SK-N-SH (cell line): ENCODE measurements at regions not wholly inside any gene's neighbourhood (a gene's known extent, or its start where the extent isn't known, plus 50 kb on each side); places are given as distances from the start of the nearest gene placed in this dataset.

Experiments
- CTCF ChIA-PET: fragments of 300-600, 350-600 bp; formaldehyde crosslinking; extraction: SDS; loops from one replicate; lab custom pipeline; 2021; lab: Yijun Ruan, JAX
- POLR2A ChIA-PET: fragments of 350-600 bp; sonication (Branson Sonifier 250); formaldehyde crosslinking; extraction: SDS; loops from one replicate; lab custom pipeline; 2020; ENCODE audit warnings: antibody characterized with exemption, inconsistent platforms; lab: Yijun Ruan, JAX
- DNase-seq: peaks from one replicate; pipeline ENCODE4 v3.0.0; 2012
- H2AFZ ChIP-seq: fragments of 200-600 bp; sonication (generic); 2 replicates; pipeline ENCODE4 v1.8.1; 2016; ENCODE audit warnings: antibody characterized with exemption, mild to moderate bottlenecking, low read depth
- H3F3A ChIP-seq: fragments of 200-600 bp; sonication (generic); replicated peaks from 2 replicates; pipeline ENCODE3; 2016; ENCODE audit warnings: antibody characterized with exemption, mild to moderate bottlenecking; ENCODE audit not compliant: insufficient read depth
- H3K27ac ChIP-seq, 2 experiments: fragments of 200-500 bp in 1 of 2; fragments of 200-600 bp in 1 of 2; sonication (Bioruptor generic) in 1 of 2; sonication (generic), shearing (Covaris generic) in 1 of 2; 2 replicates each; pipeline versions ENCODE4 v1.5.1 to v1.6.1; 2014 to 2016; ENCODE audit warnings: low read depth in 2 of 2, inconsistent platforms in 1 of 2, low read length in 1 of 2, mild to moderate bottlenecking in 1 of 2, mixed read lengths in 1 of 2
- H3K27me3 ChIP-seq: fragments of 200-600 bp; sonication (generic), shearing (Covaris generic); 2 replicates; pipeline ENCODE4 v1.6.1; 2016; ENCODE audit warnings: mixed run types; ENCODE audit not compliant: insufficient read depth
- H3K36me3 ChIP-seq, 2 experiments: fragments of 200-500 bp in 1 of 2; fragments of 200-600 bp in 1 of 2; sonication (Bioruptor generic) in 1 of 2; sonication (generic) in 1 of 2; replicated peaks in 1 of 2; 2 replicates each; pipeline versions ENCODE3 to v1.5.1; 2014 to 2016; ENCODE audit warnings: low read length in 1 of 2, mild to moderate bottlenecking in 1 of 2; ENCODE audit not compliant: insufficient read depth in 2 of 2, control insufficient read depth in 1 of 2
- H3K4me1 ChIP-seq, 2 experiments: fragments of 200-500 bp in 1 of 2; fragments of 200-600 bp in 1 of 2; sonication (Bioruptor generic) in 1 of 2; sonication (generic), shearing (Covaris generic) in 1 of 2; 2 replicates each; pipeline versions ENCODE4 v1.5.1 to v1.6.1; 2014 to 2016; ENCODE audit warnings: low read depth in 1 of 2, low read length in 1 of 2, mixed run types in 1 of 2; ENCODE audit not compliant: insufficient read depth in 2 of 2, control insufficient read depth in 1 of 2
- H3K4me2 ChIP-seq: fragments of 200-600 bp; sonication (generic), shearing (Covaris generic); 2 replicates; pipeline ENCODE4 v1.6.1; 2017; ENCODE audit warnings: mixed run types
- H3K4me3 ChIP-seq, 2 experiments: fragments of 200-500 bp in 1 of 2; fragments of 200-600 bp in 1 of 2; sonication (Bioruptor generic) in 1 of 2; sonication (generic), shearing (Covaris generic) in 1 of 2; 2 replicates each; pipeline versions ENCODE4 v1.5.1 to v1.8.1; 2014 to 2016; ENCODE audit warnings: low read depth in 2 of 2, inconsistent platforms in 1 of 2, low read length in 1 of 2, mild to moderate bottlenecking in 1 of 2, mixed read lengths in 1 of 2, moderate library complexity in 1 of 2
- H3K79me2 ChIP-seq: fragments of 200-600 bp; sonication (generic); 2 replicates; pipeline ENCODE4 v1.8.1; 2017; ENCODE audit warnings: mild to moderate bottlenecking; ENCODE audit not compliant: insufficient read depth
- H3K9ac ChIP-seq: fragments of 200-600 bp; sonication (generic); 2 replicates; pipeline ENCODE4 v1.6.1; 2017; ENCODE audit warnings: mixed run types
- H3K9me2 ChIP-seq: fragments of 200-600 bp; sonication (generic); 2 replicates; pipeline ENCODE4 v1.6.1; 2017; ENCODE audit warnings: mixed run types
- H3K9me3 ChIP-seq: fragments of 200-600 bp; sonication (generic); 2 replicates; pipeline ENCODE4 v1.6.1; 2017; ENCODE audit warnings: mixed run types, mild to moderate bottlenecking, moderate library complexity
- H4K20me1 ChIP-seq: fragments of 200-600 bp; sonication (generic); 2 replicates; pipeline ENCODE4 v1.6.1; 2017; ENCODE audit warnings: mild to moderate bottlenecking, mixed run types; ENCODE audit not compliant: insufficient read depth
- ELF1 ChIP-seq: IDR thresholded peaks from 2 replicates; pipeline ENCODE4 v1.4.0; 2012
- EP300 ChIP-seq, 2 experiments: IDR thresholded peaks; 2 replicates each; pipeline versions ENCODE4 v1.4.0 to v1.6.1; 2012; ENCODE audit warnings: borderline replicate concordance in 1 of 2, low read depth in 1 of 2, low read length in 1 of 2
- EZH2phosphoT487 ChIP-seq: fragments of 200-600 bp; sonication (generic); IDR thresholded peaks from 2 replicates; pipeline ENCODE4 v1.6.1; 2017; ENCODE audit warnings: low read depth, mixed run types, mild to moderate bottlenecking, antibody characterized with exemption, moderate library complexity, borderline replicate concordance
- FOXJ3 ChIP-seq: sonication (generic); formaldehyde crosslinking; IDR thresholded peaks from 2 replicates; pipeline ENCODE4 v1.5.1; 2020; ENCODE audit warnings: mild to moderate bottlenecking, missing genetic modification reagents
- MAX ChIP-seq: IDR thresholded peaks from 2 replicates; pipeline ENCODE4 v1.4.0; 2012; ENCODE audit warnings: low read depth
- MEF2A ChIP-seq: IDR thresholded peaks from 2 replicates; pipeline ENCODE4 v1.4.0; 2012; ENCODE audit warnings: low read depth, borderline replicate concordance
- MXI1 ChIP-seq: IDR thresholded peaks from 2 replicates; pipeline ENCODE4 v1.6.1; 2012; ENCODE audit warnings: mild to moderate bottlenecking, low read depth, low read length, improper control_type of control experiment
- POLR2AphosphoS5 ChIP-seq: IDR thresholded peaks from 2 replicates; pipeline ENCODE4 v1.6.1; 2012; ENCODE audit warnings: low read depth, low read length
- RAD21 ChIP-seq: IDR thresholded peaks from 2 replicates; pipeline ENCODE4 v1.6.1; 2012; ENCODE audit warnings: mild to moderate bottlenecking, low read length
- RCOR1 ChIP-seq: fragments of 150-350 bp; IDR thresholded peaks from 2 replicates; pipeline ENCODE4 v1.6.1; 2017; ENCODE audit warnings: antibody characterized with exemption, low read length
- RXRA ChIP-seq: IDR thresholded peaks from 2 replicates; pipeline ENCODE4 v1.4.0; 2012; ENCODE audit warnings: low read depth, mild to moderate bottlenecking, borderline replicate concordance
- SMC3 ChIP-seq: IDR thresholded peaks from 2 replicates; pipeline ENCODE4 v1.6.1; 2012; ENCODE audit warnings: low read depth, low read length, improper control_type of control experiment
- TAF1 ChIP-seq: IDR thresholded peaks from 2 replicates; pipeline ENCODE4 v1.6.1; 2012; ENCODE audit warnings: low read depth, mild to moderate bottlenecking, low read length, moderate library complexity, borderline replicate concordance
- YY1 ChIP-seq: IDR thresholded peaks from 2 replicates; pipeline ENCODE4 v1.4.0; 2012; ENCODE audit warnings: low read depth, mild to moderate bottlenecking
- ZBTB33 ChIP-seq: IDR thresholded peaks from 2 replicates; pipeline ENCODE4 v1.4.0; 2012; ENCODE audit warnings: low read depth, borderline replicate concordance
- WGBS: methylation state at CpG from one replicate; pipeline ENCODE4 v1.1.6; 2017; ENCODE audit warnings: low lambda C conversion rate; 5-methylcytosine and 5-hydroxymethylcytosine counted together
- TF ChIP-seq, protein P1 (sequence below): IDR thresholded peaks from 2 replicates; pipeline ENCODE4 v1.6.1; 2012; ENCODE audit warnings: mild to moderate bottlenecking, low read depth, low read length, moderate library complexity
- TF ChIP-seq, protein P2 (sequence below): fragments of 200-600 bp; sonication (generic); IDR thresholded peaks from 2 replicates; pipeline ENCODE4 v1.6.1; 2017; ENCODE audit warnings: antibody characterized with exemption, mild to moderate bottlenecking, moderate library complexity

GRCh38 chr21:31448496-31448895, 104.4 kb upstream of the TIAM1 start (continued):
- TF ChIP-seq, protein P1, sequence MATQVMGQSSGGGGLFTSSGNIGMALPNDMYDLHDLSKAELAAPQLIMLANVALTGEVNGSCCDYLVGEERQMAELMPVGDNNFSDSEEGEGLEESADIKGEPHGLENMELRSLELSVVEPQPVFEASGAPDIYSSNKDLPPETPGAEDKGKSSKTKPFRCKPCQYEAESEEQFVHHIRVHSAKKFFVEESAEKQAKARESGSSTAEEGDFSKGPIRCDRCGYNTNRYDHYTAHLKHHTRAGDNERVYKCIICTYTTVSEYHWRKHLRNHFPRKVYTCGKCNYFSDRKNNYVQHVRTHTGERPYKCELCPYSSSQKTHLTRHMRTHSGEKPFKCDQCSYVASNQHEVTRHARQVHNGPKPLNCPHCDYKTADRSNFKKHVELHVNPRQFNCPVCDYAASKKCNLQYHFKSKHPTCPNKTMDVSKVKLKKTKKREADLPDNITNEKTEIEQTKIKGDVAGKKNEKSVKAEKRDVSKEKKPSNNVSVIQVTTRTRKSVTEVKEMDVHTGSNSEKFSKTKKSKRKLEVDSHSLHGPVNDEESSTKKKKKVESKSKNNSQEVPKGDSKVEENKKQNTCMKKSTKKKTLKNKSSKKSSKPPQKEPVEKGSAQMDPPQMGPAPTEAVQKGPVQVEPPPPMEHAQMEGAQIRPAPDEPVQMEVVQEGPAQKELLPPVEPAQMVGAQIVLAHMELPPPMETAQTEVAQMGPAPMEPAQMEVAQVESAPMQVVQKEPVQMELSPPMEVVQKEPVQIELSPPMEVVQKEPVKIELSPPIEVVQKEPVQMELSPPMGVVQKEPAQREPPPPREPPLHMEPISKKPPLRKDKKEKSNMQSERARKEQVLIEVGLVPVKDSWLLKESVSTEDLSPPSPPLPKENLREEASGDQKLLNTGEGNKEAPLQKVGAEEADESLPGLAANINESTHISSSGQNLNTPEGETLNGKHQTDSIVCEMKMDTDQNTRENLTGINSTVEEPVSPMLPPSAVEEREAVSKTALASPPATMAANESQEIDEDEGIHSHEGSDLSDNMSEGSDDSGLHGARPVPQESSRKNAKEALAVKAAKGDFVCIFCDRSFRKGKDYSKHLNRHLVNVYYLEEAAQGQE = no peak
- TF ChIP-seq RAD21 (no peak), MEF2A (no peak), EZH2phosphoT487 (no peak), ZBTB33 (no peak), POLR2AphosphoS5 (no peak)

DNA sequence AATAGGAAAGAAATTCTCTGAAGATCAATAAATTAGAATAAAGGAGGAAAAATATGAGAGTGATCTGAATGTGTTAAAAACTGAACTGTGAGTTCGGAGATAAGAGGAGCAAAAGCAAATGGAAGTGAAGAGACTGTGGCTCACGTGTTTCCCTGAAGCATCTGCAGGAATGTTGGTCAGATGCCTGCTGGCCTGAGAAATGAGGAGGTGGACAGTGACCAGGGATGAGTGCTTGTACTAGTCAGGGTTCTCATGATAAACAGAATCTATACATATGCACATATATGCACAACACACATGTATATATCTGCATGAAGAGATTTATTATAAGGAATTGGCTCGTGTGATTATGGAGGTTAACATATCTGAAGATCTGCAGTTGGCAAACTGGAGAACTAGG, 103.4 kb upstream of the TIAM1 start:
- H3K4me2 ChIP-seq = no peak overlapping the region
- H3K36me3 ChIP-seq = no peaks in the 10 kb centered on the region
- ChIA-PET CTCF (no interaction called here), POLR2A (no interaction called here)
- H2AFZ ChIP-seq = no peak overlapping the region
- no peaks in the 10 kb centered on the region for H3K9me2 ChIP-seq
- no peak overlapping the region for H3K9ac ChIP-seq
- H4K20me1 ChIP-seq = no peaks in the 10 kb centered on the region
- TF ChIP-seq EP300 (IDR thresholded peaks at IDR 0.05; ENCODE audit: borderline replicate concordance in 1 of 2, low read depth in 1 of 2, low read length in 1 of 2) (no peak), EZH2phosphoT487 (no peak), MAX (no peak), MXI1 (no peak), YY1 (no peak), MEF2A (no peak), ELF1 (no peak), RXRA (no peak), FOXJ3 (CRISPR knock-in tag) (no peak), TAF1 (no peak), RAD21 (no peak), POLR2AphosphoS5 (no peak), RCOR1 (no peak), SMC3 (no peak)
- TF ChIP-seq, protein P2, sequence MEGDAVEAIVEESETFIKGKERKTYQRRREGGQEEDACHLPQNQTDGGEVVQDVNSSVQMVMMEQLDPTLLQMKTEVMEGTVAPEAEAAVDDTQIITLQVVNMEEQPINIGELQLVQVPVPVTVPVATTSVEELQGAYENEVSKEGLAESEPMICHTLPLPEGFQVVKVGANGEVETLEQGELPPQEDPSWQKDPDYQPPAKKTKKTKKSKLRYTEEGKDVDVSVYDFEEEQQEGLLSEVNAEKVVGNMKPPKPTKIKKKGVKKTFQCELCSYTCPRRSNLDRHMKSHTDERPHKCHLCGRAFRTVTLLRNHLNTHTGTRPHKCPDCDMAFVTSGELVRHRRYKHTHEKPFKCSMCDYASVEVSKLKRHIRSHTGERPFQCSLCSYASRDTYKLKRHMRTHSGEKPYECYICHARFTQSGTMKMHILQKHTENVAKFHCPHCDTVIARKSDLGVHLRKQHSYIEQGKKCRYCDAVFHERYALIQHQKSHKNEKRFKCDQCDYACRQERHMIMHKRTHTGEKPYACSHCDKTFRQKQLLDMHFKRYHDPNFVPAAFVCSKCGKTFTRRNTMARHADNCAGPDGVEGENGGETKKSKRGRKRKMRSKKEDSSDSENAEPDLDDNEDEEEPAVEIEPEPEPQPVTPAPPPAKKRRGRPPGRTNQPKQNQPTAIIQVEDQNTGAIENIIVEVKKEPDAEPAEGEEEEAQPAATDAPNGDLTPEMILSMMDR = no peak
- no peaks in the 10 kb centered on the region for H3K9me3 ChIP-seq
- no peak overlapping the region for H3K4me3 ChIP-seq
- DNase-seq = no peak
- no peaks in the 10 kb centered on the region for H3F3A ChIP-seq
- no peak overlapping the region for H3K27ac ChIP-seq
- peaks cover 0 to 2% of the 10 kb centered on the region in 2 experiments; a peak in 1 of 4 replicates for H3K4me1 ChIP-seq
- 26% methylated on average over 3 of the region's 3 CpGs for WGBS
- no peaks in the 10 kb centered on the region for H3K27me3 ChIP-seq
- H3K79me2 ChIP-seq = no peaks in the 10 kb centered on the region
